ENCODE measurements at regions not wholly inside any gene's neighbourhood (a gene's known extent, or its start where the extent isn't known, plus 50 kb on each side); places are given as distances from the start of the nearest gene placed in this dataset.

DNA sequence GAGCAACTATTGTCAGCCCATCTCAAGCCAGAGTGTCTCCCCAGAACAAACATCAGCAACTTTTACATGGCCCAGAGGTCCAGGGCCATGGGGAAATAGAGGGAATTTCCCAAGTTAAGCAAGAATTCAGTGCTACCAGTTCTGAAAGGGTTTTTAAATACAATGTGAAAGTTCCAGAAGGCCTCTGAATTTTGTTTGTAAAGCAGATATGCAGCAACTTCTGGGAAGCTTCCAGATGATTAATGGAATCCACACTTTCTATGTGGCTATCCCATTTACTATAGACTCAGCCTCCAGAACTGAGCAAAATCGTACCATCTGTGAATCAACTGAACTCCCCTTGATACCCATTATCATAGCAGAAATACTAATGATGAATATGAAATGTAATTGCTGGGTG, 93.8 kb downstream of the FEM1C start:
- TF ChIP-seq, protein P1, sequence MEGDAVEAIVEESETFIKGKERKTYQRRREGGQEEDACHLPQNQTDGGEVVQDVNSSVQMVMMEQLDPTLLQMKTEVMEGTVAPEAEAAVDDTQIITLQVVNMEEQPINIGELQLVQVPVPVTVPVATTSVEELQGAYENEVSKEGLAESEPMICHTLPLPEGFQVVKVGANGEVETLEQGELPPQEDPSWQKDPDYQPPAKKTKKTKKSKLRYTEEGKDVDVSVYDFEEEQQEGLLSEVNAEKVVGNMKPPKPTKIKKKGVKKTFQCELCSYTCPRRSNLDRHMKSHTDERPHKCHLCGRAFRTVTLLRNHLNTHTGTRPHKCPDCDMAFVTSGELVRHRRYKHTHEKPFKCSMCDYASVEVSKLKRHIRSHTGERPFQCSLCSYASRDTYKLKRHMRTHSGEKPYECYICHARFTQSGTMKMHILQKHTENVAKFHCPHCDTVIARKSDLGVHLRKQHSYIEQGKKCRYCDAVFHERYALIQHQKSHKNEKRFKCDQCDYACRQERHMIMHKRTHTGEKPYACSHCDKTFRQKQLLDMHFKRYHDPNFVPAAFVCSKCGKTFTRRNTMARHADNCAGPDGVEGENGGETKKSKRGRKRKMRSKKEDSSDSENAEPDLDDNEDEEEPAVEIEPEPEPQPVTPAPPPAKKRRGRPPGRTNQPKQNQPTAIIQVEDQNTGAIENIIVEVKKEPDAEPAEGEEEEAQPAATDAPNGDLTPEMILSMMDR (IDR thresholded peaks at IDR 0.05): no peak
- TF ChIP-seq ZFX (IDR thresholded peaks at IDR 0.05; ENCODE audit: borderline replicate concordance): no peak

Measured in 22Rv1 (cell line).